Hepatocyte (in vitro differentiated cells): ENCODE measurements at regions not wholly inside any gene's neighbourhood (a gene's known extent, or its start where the extent isn't known, plus 50 kb on each side); places are given as distances from the start of the nearest gene placed in this dataset.

ENCODE experiments used
- CTCF ChIP-seq: fragments of 200-600 bp; sonication (generic); IDR thresholded peaks from 2 replicates; pipeline ENCODE4 v1.5.1; 2016; ENCODE audit warnings: antibody characterized with exemption, mild to moderate bottlenecking; ENCODE audit not compliant: poor library complexity
- EZH2 ChIP-seq: fragments of 200-600 bp; sonication (generic); IDR thresholded peaks from 2 replicates; pipeline ENCODE4 v1.6.1; 2016; ENCODE audit warnings: antibody characterized with exemption, mild to moderate bottlenecking, borderline replicate concordance
- EZH2phosphoT487 ChIP-seq: fragments of 200-600 bp; sonication (generic); IDR thresholded peaks from one replicate; pipeline ENCODE4 v1.6.1; 2018; ENCODE audit warnings: antibody characterized with exemption, mild to moderate bottlenecking, low read depth, moderate library complexity; ENCODE audit not compliant: unreplicated experiment, severe bottlenecking

GRCh38 chr9:28801144-28801799, 1228.0 kb upstream of the C9orf72 start:
- TF ChIP-seq CTCF (no peak), EZH2 (no peak), EZH2phosphoT487 (no peak)
